PC-9 (cell line): ENCODE measurements at regions not wholly inside any gene's neighbourhood (a gene's known extent, or its start where the extent isn't known, plus 50 kb on each side); places are given as distances from the start of the nearest gene placed in this dataset.

Experiments
- BruUV-seq: library from RNA; stranded (reverse); fragments of 400-500 nt; replicated peaks from 2 replicates; lab custom pipeline; 2021; lab: Mats Ljungman, UMichigan
- CTCF ChIA-PET: fragments of 300-600 bp; sonication (Branson Sonifier 250); formaldehyde crosslinking; loops from one replicate; lab custom pipeline; 2022; ENCODE audit warnings: antibody characterized with exemption; lab: Charles Lee
- POLR2A ChIA-PET: fragments of 300-600 bp; sonication (Branson Sonifier 250); formaldehyde crosslinking; loops from one replicate; lab custom pipeline; 2022; ENCODE audit warnings: antibody characterized with exemption; ENCODE audit not compliant: unreplicated experiment; lab: Charles Lee
- DNase-seq, 2 experiments: peaks; one replicate each; pipeline versions ENCODE4 v3.0.0 to v3.0.0-alpha.2; 2015 to 2022; ENCODE audit warnings: mixed read lengths in 1 of 2
- H2AFZ ChIP-seq: fragments of 200-600 bp; sonication (generic); 2 replicates; pipeline ENCODE4 v1.8.1; 2017; ENCODE audit warnings: antibody characterized with exemption
- H3F3A ChIP-seq: fragments of 200-600 bp; sonication (generic); 2 replicates; pipeline ENCODE4 v1.8.1; 2017; ENCODE audit warnings: antibody characterized with exemption, mild to moderate bottlenecking, low read depth; ENCODE audit not compliant: insufficient read depth
- H3K27ac ChIP-seq: fragments of 200-600 bp; sonication (generic); 2 replicates; pipeline ENCODE4 v1.6.1; 2016; ENCODE audit warnings: mixed run types
- H3K27me3 ChIP-seq: fragments of 200-600 bp; sonication (generic); 2 replicates; pipeline ENCODE4 v1.6.1; 2016; ENCODE audit warnings: low read depth, mixed run types; ENCODE audit not compliant: insufficient read depth
- H3K36me3 ChIP-seq: fragments of 200-600 bp; sonication (generic); 2 replicates; pipeline ENCODE4 v1.6.1; 2016; ENCODE audit warnings: low read depth, mixed run types
- H3K4me1 ChIP-seq: fragments of 200-600 bp; sonication (generic); replicated peaks from 2 replicates; pipeline ENCODE4 v1.6.1; 2016; ENCODE audit warnings: mixed run types; ENCODE audit not compliant: insufficient read depth
- H3K4me2 ChIP-seq: fragments of 200-600 bp; sonication (generic); 2 replicates; pipeline ENCODE4 v1.6.1; 2017; ENCODE audit warnings: mixed run types
- H3K4me3 ChIP-seq: fragments of 200-600 bp; sonication (generic); 2 replicates; pipeline ENCODE4 v1.6.1; 2016; ENCODE audit warnings: mixed run types
- H3K79me2 ChIP-seq: fragments of 200-600 bp; sonication (generic); 2 replicates; pipeline ENCODE4 v1.6.1; 2017; ENCODE audit warnings: low read depth, mixed run types
- H3K9me2 ChIP-seq: fragments of 200-600 bp; sonication (generic); 2 replicates; pipeline ENCODE4 v1.8.1; 2017; ENCODE audit warnings: mild to moderate bottlenecking; ENCODE audit not compliant: insufficient read depth
- H3K9me3 ChIP-seq: fragments of 200-600 bp; sonication (generic); 2 replicates; pipeline ENCODE4 v1.8.1; 2016; ENCODE audit warnings: low read depth; ENCODE audit not compliant: insufficient read depth
- H4K20me1 ChIP-seq: fragments of 200-600 bp; sonication (generic); 2 replicates; pipeline ENCODE4 v1.8.1; 2017; ENCODE audit not compliant: insufficient read depth
- EZH2 ChIP-seq: fragments of 200-600 bp; sonication (generic); IDR thresholded peaks from 2 replicates; pipeline ENCODE4 v1.8.0; 2017; ENCODE audit warnings: antibody characterized with exemption, low read depth
- intact Hi-C: fragments of 100-400 bp; cut with micrococcal nuclease; formaldehyde crosslinking; loops from one replicate; pipeline ENCODE4 v1.10.0; 2022; ENCODE audit not compliant: unreplicated experiment
- TF ChIP-seq, protein P1 (sequence below): fragments of 200-600 bp; sonication (generic); conservative IDR thresholded peaks from 2 replicates; pipeline ENCODE4 v1.6.1; 2017; ENCODE audit warnings: mixed run types, antibody characterized with exemption, mild to moderate bottlenecking, moderate library complexity

DNA sequence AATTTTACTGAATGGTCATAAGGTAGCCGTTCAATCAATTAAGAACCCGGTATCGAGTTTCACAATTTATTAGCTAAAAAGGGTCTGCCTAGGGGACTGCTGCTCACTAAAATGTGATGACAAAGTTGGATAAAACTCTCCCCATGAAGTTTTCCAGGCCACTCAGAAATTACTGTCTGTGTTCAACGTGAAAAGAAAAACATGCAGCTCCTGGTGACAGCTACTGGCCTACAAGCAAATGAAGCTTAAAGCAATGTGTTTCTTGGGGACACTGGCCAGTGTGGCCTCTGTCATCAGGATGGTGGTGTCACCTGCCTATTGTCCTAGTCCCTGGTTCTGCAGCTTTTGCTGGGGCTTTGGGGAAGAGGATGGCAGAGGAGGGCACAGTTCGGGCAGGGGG, 222.6 kb downstream of the WDR11 start:
- peaks cover 9% of the 10 kb centered on the region for H3K27me3 ChIP-seq
- no peaks in the 10 kb centered on the region for H3K9me2 ChIP-seq
- H3K4me1 ChIP-seq = no peaks in the 10 kb centered on the region
- H2AFZ ChIP-seq = no peak overlapping the region
- H3K4me3 ChIP-seq = no peak overlapping the region
- no peaks in the 10 kb centered on the region for H3K79me2 ChIP-seq
- TF ChIP-seq, protein P1, sequence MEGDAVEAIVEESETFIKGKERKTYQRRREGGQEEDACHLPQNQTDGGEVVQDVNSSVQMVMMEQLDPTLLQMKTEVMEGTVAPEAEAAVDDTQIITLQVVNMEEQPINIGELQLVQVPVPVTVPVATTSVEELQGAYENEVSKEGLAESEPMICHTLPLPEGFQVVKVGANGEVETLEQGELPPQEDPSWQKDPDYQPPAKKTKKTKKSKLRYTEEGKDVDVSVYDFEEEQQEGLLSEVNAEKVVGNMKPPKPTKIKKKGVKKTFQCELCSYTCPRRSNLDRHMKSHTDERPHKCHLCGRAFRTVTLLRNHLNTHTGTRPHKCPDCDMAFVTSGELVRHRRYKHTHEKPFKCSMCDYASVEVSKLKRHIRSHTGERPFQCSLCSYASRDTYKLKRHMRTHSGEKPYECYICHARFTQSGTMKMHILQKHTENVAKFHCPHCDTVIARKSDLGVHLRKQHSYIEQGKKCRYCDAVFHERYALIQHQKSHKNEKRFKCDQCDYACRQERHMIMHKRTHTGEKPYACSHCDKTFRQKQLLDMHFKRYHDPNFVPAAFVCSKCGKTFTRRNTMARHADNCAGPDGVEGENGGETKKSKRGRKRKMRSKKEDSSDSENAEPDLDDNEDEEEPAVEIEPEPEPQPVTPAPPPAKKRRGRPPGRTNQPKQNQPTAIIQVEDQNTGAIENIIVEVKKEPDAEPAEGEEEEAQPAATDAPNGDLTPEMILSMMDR = no peak
- no peak for TF ChIP-seq EZH2
- ChIA-PET CTCF (no interaction called here), POLR2A (no interaction called here)
- H3K36me3 ChIP-seq = no peaks in the 10 kb centered on the region
- H3F3A ChIP-seq = no peaks in the 10 kb centered on the region
- intact Hi-C loops = no loop called here
- no peaks in the 10 kb centered on the region for H4K20me1 ChIP-seq
- DNase-seq = no peak
- H3K4me2 ChIP-seq = no peak overlapping the region
- no peaks in the 10 kb centered on the region for H3K9me3 ChIP-seq
- H3K27ac ChIP-seq = no peak overlapping the region
- no TSS peak for BruUV-seq

DNA sequence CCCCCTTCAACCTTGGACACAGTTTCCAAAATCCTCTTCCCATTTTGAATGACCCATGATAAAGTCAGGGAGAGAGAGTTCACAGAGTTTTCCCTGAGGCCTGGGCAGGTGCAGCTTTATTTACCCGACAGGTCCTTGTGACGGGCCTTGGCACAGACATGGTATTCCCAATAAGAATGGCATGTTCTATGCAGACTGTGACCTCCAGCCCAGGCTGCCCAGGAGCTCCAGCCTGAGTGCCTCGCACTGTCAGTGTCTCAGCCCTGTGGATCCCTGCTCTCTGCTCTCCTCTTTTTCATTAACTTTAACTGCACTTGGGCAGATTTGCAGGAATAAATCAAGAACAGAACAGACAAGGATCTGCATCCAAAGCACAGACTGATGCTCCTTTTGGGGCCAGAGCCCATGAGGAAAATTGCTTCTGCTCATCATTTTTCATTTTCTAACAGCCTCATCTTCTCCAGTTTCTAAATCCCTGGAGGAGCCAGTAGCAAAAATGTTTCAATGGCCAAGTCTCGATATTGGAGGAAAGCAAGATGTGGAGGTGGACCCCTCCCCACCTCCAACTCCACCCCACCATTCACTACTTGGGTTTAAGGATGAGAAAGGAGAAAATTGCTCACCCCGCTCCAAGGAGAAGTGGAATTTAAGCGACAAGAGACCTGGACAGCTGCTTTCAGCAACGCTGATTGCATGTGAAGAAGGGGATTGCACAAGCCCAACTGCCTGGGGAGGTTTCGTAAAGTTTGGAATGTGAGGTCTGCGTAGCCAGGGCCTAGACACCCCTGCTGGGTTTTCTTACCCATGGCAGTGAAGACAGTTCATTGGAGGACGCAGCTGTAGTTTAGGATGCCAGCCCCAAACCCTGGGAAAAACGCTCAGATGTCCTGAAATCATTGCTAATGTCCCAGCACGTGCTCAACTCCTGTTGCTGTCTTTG, 225.9 kb downstream of the WDR11 start:
- TF ChIP-seq, protein P1 = no peak
- TF ChIP-seq EZH2 = no peak
- no peak overlapping the region for H3K4me3 ChIP-seq
- H2AFZ ChIP-seq = no peak overlapping the region
- ChIA-PET POLR2A (no interaction called here), CTCF (no interaction called here)
- H3F3A ChIP-seq = no peaks in the 10 kb centered on the region
- H4K20me1 ChIP-seq = no peaks in the 10 kb centered on the region
- no peak overlapping the region for H3K4me2 ChIP-seq
- no peaks in the 10 kb centered on the region for H3K9me3 ChIP-seq
- intact Hi-C loops = no loop called here
- H3K36me3 ChIP-seq = no peaks in the 10 kb centered on the region
- no peak overlapping the region for H3K27ac ChIP-seq
- no peaks in the 10 kb centered on the region for H3K9me2 ChIP-seq
- peaks cover 28% of the 10 kb centered on the region for H3K27me3 ChIP-seq
- DNase-seq = no peak
- no TSS peak for BruUV-seq
- no peaks in the 10 kb centered on the region for H3K79me2 ChIP-seq
- no peaks in the 10 kb centered on the region for H3K4me1 ChIP-seq

DNA sequence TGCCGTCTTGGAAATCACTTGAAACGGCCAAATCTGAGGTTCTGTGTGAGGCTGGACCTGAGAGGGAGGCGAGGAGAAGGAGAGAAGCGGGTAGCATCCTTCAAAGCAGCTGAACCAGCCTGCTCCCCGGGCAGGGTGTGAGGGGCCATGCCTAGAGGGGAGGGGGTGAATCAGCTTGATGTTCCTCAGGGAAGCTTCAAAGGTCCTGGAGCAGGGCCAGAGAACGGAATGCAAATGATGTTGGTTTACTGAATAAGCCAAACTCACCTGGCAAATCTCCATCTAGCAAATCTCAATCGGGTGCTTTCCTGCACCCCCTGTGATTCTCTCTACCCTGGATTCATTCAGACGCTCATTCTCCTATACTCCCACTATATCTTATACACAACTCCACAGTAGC, 226.9 kb downstream of the WDR11 start:
- ChIA-PET CTCF (no interaction called here), POLR2A (no interaction called here)
- intact Hi-C loops = no loop called here
- BruUV-seq = no TSS peak
- no peak overlapping the region for H3K4me2 ChIP-seq
- TF ChIP-seq, protein P1 = no peak
- no peak for TF ChIP-seq EZH2
- no peaks in the 10 kb centered on the region for H3K79me2 ChIP-seq
- no peak for DNase-seq
- no peaks in the 10 kb centered on the region for H3F3A ChIP-seq
- no peak overlapping the region for H3K27ac ChIP-seq
- no peaks in the 10 kb centered on the region for H3K9me3 ChIP-seq
- H3K36me3 ChIP-seq = no peaks in the 10 kb centered on the region
- no peaks in the 10 kb centered on the region for H4K20me1 ChIP-seq
- peaks cover 35% of the 10 kb centered on the region for H3K27me3 ChIP-seq
- H3K4me3 ChIP-seq = no peak overlapping the region
- H3K4me1 ChIP-seq = no peaks in the 10 kb centered on the region
- no peaks in the 10 kb centered on the region for H3K9me2 ChIP-seq
- H2AFZ ChIP-seq = no peak overlapping the region
